ENCODE measurements at regions not wholly inside any gene's neighbourhood (a gene's known extent, or its start where the extent isn't known, plus 50 kb on each side); places are given as distances from the start of the nearest gene placed in this dataset.
"Not testable (repeated sequence)": the region's sequence is repeated elsewhere in the genome, so short reads cannot be mapped to it uniquely, and the experiment has no call there.

DNA sequence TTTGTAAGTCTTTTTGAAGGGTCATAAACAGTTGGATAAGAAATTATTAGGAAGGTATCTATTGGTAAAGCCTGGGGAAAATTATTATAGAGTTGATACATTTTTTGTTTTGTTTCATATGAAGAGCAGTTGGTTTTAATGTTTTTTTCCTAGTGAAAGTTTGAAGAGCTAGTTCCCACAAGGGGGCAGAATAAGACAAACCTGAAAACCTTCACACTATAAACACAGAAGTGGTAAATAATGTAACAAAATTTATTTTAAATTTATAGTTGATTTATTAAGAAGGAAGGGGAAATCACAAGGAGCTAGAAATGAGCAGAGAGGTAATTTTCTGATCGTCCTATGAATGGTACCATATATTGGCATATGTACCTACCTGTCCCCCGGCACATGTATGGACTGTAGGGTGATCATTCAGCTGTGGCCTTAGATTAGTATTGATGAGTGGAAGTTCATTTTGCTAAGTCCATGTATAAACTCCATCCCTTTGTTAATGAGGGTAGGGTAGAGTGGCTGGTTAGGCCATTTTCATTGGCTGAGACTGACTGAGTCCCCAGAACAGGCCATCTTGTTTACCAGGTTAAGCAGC is 116.3 kb downstream of the TANC2 start:
- no peak overlapping the region for H3K4me3 Mint-ChIP-seq
- H3K4me1 ChIP-seq (ENCODE audit: insufficient read depth, low read length), result no peaks in the 10 kb centered on the region
- no peak overlapping the region for H3K27ac Mint-ChIP-seq
- H3K36me3 Mint-ChIP-seq, result peaks cover 0 to 1% (median 0%) of the 10 kb centered on the region in 3 donors
- no peaks in the 10 kb centered on the region for H3K9me3 ChIP-seq (ENCODE audit: low read length)
- POLR2A ChIA-PET, result no interaction called here
- H3K9me3 Mint-ChIP-seq, result no peaks in the 10 kb centered on the region
- no peaks in the 10 kb centered on the region for H3K27me3 Mint-ChIP-seq
- H3K36me3 ChIP-seq (ENCODE audit: insufficient read depth, low read length), result no peaks in the 10 kb centered on the region
- H3K27ac ChIP-seq (ENCODE audit: low read depth, low read length), result no peak overlapping the region
- no peak overlapping the region for H3K4me3 ChIP-seq (ENCODE audit: low read length)
- H3K4me1 Mint-ChIP-seq, result peaks cover 3 to 5% (median 4%) of the 10 kb centered on the region in 3 donors
- no peaks in the 10 kb centered on the region for H3K27me3 ChIP-seq (ENCODE audit: insufficient read depth, low read length, poor library complexity, severe bottlenecking)
- CTCF ChIA-PET, result no interaction called here
- DNase-seq, result no peak

DNA sequence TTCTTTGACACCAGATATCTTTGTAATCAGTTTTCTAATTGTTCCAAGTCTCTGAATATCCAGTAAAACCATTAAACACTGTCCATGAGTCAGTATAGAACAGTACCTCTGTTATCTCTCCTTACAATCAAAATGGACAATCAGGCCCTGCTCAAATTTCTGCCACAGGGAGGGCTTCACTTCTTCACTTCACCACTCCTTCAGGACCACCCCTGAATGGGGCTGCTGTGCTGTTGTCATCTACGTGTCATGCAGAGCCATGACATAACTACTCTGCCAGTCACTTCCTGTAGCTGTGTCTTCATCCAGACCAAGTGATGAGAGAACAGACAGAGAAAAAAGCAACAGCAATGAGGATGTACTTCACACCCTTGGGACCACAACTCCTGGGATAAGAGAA is 116.9 kb downstream of the TANC2 start:
- no peaks in the 10 kb centered on the region for H3K36me3 ChIP-seq (ENCODE audit: insufficient read depth, low read length)
- CTCF ChIA-PET, result no interaction called here
- H3K4me3 ChIP-seq (ENCODE audit: low read length), result no peak overlapping the region
- no peaks in the 10 kb centered on the region for H3K9me3 Mint-ChIP-seq
- H3K36me3 Mint-ChIP-seq, result peaks cover 0 to 1% (median 0%) of the 10 kb centered on the region in 3 donors
- H3K27ac Mint-ChIP-seq, result no peak overlapping the region
- H3K4me3 Mint-ChIP-seq, result no peak overlapping the region
- no peak for DNase-seq
- no peaks in the 10 kb centered on the region for H3K9me3 ChIP-seq (ENCODE audit: low read length)
- H3K4me1 ChIP-seq (ENCODE audit: insufficient read depth, low read length), result no peaks in the 10 kb centered on the region
- POLR2A ChIA-PET, result no interaction called here
- H3K27me3 ChIP-seq (ENCODE audit: insufficient read depth, low read length, poor library complexity, severe bottlenecking), result no peaks in the 10 kb centered on the region
- no peaks in the 10 kb centered on the region for H3K27me3 Mint-ChIP-seq
- H3K4me1 Mint-ChIP-seq, result peaks cover 3 to 5% (median 4%) of the 10 kb centered on the region in 3 donors
- H3K27ac ChIP-seq (ENCODE audit: low read depth, low read length), result no peak overlapping the region

DNA sequence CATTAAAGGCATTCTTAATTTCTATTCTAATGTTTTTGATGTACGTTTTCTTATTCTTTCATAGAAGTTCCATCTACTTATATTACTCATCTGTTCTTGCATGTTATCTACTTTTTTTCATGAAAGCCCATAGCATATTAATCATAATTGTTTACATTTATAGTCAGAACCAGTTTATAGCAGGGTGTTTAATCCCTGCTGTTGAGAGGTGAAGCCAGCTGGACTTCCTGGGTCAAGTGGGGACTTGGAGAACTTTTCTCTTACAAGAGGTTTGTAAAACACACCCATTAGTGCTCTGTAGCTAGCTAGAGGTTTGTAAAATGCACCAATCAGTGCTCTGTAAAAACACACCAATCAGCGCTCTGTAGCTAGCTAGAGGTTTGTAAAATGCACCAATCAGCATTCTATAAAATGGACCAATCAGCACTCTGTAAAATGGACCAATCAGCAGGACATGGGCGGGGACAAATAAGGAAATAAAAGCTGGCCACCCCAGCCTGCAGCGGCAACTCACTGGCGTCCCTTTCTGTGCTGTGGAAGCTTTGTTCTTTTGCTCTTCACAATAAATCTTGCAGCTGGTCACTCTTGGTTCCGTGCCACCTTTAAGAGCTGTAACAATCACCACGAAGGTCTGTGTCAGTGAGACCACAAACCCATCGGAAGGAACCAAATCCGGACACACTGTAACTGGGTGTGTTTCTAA is 120.6 kb downstream of the TANC2 start:
- Histone ChIP-seq H3K36me3 (ENCODE audit: insufficient read depth, low read length) (no peaks in the 10 kb centered on the region), H3K4me3 (ENCODE audit: low read length) (no peak overlapping the region), H3K9me3 (ENCODE audit: low read length) (no peaks in the 10 kb centered on the region), H3K4me1 (ENCODE audit: insufficient read depth, low read length) (no peaks in the 10 kb centered on the region), H3K27ac (ENCODE audit: low read depth, low read length) (no peak overlapping the region), H3K27me3 (ENCODE audit: insufficient read depth, low read length, poor library complexity, severe bottlenecking) (no peaks in the 10 kb centered on the region)
- H3K4me3 Mint-ChIP-seq, result no peak overlapping the region
- H3K9me3 Mint-ChIP-seq, result peaks cover 0 to 6% (median 4%) of the 10 kb centered on the region in 5 donors
- no peak for DNase-seq
- H3K36me3 Mint-ChIP-seq, result peaks cover 0 to 11% (median 1%) of the 10 kb centered on the region in 3 donors
- peak overlapping the region in 1 of 8 donors; percentile 80 for H3K27ac Mint-ChIP-seq
- ChIA-PET POLR2A (no interaction called here), CTCF (no interaction called here)
- H3K27me3 Mint-ChIP-seq, result no peaks in the 10 kb centered on the region
- H3K4me1 Mint-ChIP-seq, result peaks cover 0 to 4% (median 0%) of the 10 kb centered on the region in 3 donors

DNA sequence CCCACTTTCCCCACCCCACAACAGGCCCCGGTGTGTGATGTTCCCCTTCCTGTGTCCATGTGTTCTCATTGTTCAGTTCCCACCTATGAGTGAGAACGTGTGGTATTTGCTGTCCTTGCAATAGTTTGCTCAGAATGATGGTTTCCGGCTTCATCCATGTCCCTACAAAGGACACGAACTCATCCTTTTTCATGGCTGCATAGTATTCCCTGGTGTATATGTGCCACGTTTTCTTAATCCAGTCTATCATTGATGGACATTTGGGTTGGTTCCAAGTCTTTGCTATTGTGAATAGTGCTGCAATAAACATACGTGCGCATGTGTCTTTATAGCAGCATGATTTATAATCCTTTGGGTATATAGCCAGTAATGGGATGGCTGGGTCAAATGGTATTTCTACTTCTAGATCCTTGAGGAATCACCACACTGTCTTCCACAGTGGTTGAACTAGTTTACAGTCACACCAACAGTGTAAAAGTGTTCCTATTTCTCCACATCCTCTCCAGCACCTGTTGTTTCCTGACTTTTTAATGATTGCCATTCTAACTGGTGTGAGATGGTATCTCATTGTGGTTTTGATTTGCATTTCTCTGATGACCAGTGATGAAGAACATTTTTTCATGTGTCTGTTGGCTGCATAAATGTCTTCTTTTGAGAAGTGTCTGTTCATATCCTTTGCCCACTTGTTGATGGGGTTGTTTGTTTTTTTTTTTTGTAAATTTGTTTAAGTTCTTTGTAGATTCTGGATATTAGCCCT is 124.5 kb downstream of the TANC2 start:
- H3K4me1 Mint-ChIP-seq, POLR2A ChIA-PET: not testable (repeated sequence)

DNA sequence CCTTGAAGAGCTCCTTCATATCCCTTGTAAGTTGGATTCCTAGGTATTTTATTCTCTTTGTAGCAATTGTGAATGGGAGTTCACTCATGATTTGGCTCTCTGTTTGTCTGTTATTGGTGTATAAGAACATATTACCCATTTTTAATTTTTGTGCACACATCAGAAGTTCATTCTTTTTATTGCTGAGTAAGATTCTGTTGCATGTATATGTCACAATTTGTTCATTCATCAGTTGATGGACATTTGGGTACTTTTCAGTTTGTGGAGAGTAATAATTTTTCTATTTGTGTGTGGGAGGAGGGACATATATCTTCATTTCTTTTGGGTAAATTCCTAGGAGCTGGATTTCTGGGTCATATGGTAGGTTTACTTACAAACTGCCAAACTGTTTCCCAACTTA is 125.9 kb downstream of the TANC2 start:
- CTCF ChIA-PET; H3K27me3 Mint-ChIP-seq; POLR2A ChIA-PET; H3K4me1 ChIP-seq (ENCODE audit: insufficient read depth, low read length); H3K36me3 ChIP-seq (ENCODE audit: insufficient read depth, low read length); H3K9me3 ChIP-seq (ENCODE audit: low read length); H3K27ac Mint-ChIP-seq; H3K4me1 Mint-ChIP-seq; H3K4me3 ChIP-seq (ENCODE audit: low read length); H3K9me3 Mint-ChIP-seq; H3K27ac ChIP-seq (ENCODE audit: low read depth, low read length); H3K4me3 Mint-ChIP-seq; H3K27me3 ChIP-seq (ENCODE audit: insufficient read depth, low read length, poor library complexity, severe bottlenecking); DNase-seq: not testable (repeated sequence)
- peaks cover 1 to 15% (median 2%) of the 10 kb centered on the region in 3 donors for H3K36me3 Mint-ChIP-seq

More for the DNA sequence above, 124.5 kb downstream of the TANC2 start:
- H3K27ac ChIP-seq (ENCODE audit: low read depth, low read length); H3K27ac Mint-ChIP-seq; CTCF ChIA-PET; DNase-seq; H3K9me3 Mint-ChIP-seq; H3K9me3 ChIP-seq (ENCODE audit: low read length); H3K27me3 ChIP-seq (ENCODE audit: insufficient read depth, low read length, poor library complexity, severe bottlenecking); H3K36me3 ChIP-seq (ENCODE audit: insufficient read depth, low read length); H3K27me3 Mint-ChIP-seq; H3K4me1 ChIP-seq (ENCODE audit: insufficient read depth, low read length); H3K4me3 ChIP-seq (ENCODE audit: low read length); H3K4me3 Mint-ChIP-seq: not testable (repeated sequence)
- H3K36me3 Mint-ChIP-seq, result peaks cover 0 to 15% (median 1%) of the 10 kb centered on the region in 3 donors

DNA sequence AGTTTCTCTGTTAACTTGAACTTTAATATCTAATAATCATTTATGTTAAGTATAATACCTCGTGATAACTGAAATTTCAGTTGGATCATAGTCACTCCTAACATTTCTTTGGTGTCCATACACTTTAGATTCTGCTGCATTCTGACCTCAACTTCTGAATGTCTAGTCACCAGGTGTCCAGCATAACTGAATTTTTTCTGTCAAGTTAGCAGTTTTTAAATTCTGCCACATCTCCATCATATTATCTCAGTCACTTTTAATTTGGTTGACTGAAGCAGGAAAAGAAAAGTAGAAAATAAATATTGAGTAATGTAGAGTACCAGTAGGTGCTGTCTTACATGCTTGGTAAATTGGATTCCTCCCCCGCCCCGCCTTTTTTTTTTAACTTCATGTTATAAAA is 128.6 kb downstream of the TANC2 start:
- Mint-ChIP-seq H3K27ac (no peak overlapping the region), H3K4me3 (no peak overlapping the region), H3K9me3 (peaks cover 0 to 6% (median 4%) of the 10 kb centered on the region in 5 donors), H3K36me3 (peaks cover 2 to 9% (median 6%) of the 10 kb centered on the region in 3 donors), H3K4me1 (peaks cover 0 to 3% (median 3%) of the 10 kb centered on the region in 3 donors), H3K27me3 (no peaks in the 10 kb centered on the region)
- H3K4me3 ChIP-seq (ENCODE audit: low read length), result no peak overlapping the region
- no peaks in the 10 kb centered on the region for H3K27me3 ChIP-seq (ENCODE audit: insufficient read depth, low read length, poor library complexity, severe bottlenecking)
- H3K27ac ChIP-seq (ENCODE audit: low read depth, low read length), result no peak overlapping the region
- H3K9me3 ChIP-seq (ENCODE audit: low read length), result no peaks in the 10 kb centered on the region
- H3K4me1 ChIP-seq (ENCODE audit: insufficient read depth, low read length), result no peaks in the 10 kb centered on the region
- no peaks in the 10 kb centered on the region for H3K36me3 ChIP-seq (ENCODE audit: insufficient read depth, low read length)
- ChIA-PET POLR2A (no interaction called here), CTCF (no interaction called here)
- DNase-seq, result no peak

DNA sequence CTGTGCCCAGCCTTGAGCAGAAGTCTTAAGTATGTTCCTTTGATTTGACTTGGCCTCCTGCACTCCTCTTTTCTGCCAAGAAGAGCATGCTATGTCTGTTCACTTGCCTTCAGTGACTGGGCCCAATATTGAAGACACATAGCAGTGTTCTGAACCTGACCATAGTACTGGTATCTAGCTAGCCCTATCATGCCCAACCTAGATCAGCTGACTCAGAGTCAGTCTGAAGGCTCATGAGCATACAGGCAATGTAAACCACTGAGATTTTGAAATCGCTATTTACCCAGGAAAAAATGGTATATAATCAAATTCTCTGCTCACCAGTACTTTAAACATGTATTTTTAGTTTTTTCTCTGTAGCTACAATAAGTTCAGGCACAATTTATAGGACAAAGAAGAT is 129.4 kb downstream of the TANC2 start:
- DNase-seq, result no peak
- peaks cover 0 to 2% (median under 1%) of the 10 kb centered on the region in 5 donors for H3K9me3 Mint-ChIP-seq
- H3K4me1 Mint-ChIP-seq, result peaks cover 0 to 3% (median 3%) of the 10 kb centered on the region in 3 donors
- H3K27me3 Mint-ChIP-seq, result no peaks in the 10 kb centered on the region
- Histone ChIP-seq H3K27ac (ENCODE audit: low read depth, low read length) (no peak overlapping the region), H3K36me3 (ENCODE audit: insufficient read depth, low read length) (no peaks in the 10 kb centered on the region), H3K4me1 (ENCODE audit: insufficient read depth, low read length) (no peaks in the 10 kb centered on the region), H3K27me3 (ENCODE audit: insufficient read depth, low read length, poor library complexity, severe bottlenecking) (no peaks in the 10 kb centered on the region), H3K4me3 (ENCODE audit: low read length) (no peak overlapping the region), H3K9me3 (ENCODE audit: low read length) (no peaks in the 10 kb centered on the region)
- CTCF ChIA-PET, result no interaction called here
- H3K36me3 Mint-ChIP-seq, result peaks cover 2 to 6% (median 4%) of the 10 kb centered on the region in 3 donors
- no peak overlapping the region for H3K4me3 Mint-ChIP-seq
- peak overlapping the region in 1 of 8 donors; percentile 10 for H3K27ac Mint-ChIP-seq
- POLR2A ChIA-PET, result no interaction called here

DNA sequence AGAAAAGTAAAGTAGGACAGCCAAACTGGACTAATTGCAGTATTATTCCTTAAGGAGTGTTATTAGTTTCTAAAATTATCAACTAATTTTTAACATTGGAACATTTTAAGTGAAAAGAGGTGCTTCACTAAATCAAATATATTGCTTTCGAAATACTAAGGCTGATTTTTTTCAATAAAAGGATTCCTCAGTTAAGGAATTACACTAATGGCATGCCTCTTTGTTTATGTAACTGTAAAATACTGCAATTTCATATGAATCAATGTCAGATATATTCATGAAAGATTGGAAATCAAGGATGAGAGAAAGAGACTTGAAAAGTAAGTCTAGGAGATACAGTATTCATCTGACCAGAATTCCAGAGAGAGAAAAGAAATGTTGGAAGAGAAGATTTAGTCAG is 129.8 kb downstream of the TANC2 start:
- ChIA-PET POLR2A (no interaction called here), CTCF (no interaction called here)
- no peaks in the 10 kb centered on the region for H3K4me1 ChIP-seq (ENCODE audit: insufficient read depth, low read length)
- H3K9me3 Mint-ChIP-seq, result no peaks in the 10 kb centered on the region
- H3K27me3 ChIP-seq (ENCODE audit: insufficient read depth, low read length, poor library complexity, severe bottlenecking), result no peaks in the 10 kb centered on the region
- peaks cover 2 to 6% (median 4%) of the 10 kb centered on the region in 3 donors for H3K36me3 Mint-ChIP-seq
- H3K4me3 Mint-ChIP-seq, result no peak overlapping the region
- H3K9me3 ChIP-seq (ENCODE audit: low read length), result no peaks in the 10 kb centered on the region
- no peak overlapping the region for H3K27ac ChIP-seq (ENCODE audit: low read depth, low read length)
- no peak for DNase-seq
- H3K27ac Mint-ChIP-seq, result no peak overlapping the region
- H3K36me3 ChIP-seq (ENCODE audit: insufficient read depth, low read length), result no peaks in the 10 kb centered on the region
- H3K4me1 Mint-ChIP-seq, result peaks cover 0 to 3% (median 3%) of the 10 kb centered on the region in 3 donors
- H3K4me3 ChIP-seq (ENCODE audit: low read length), result no peak overlapping the region
- H3K27me3 Mint-ChIP-seq, result no peaks in the 10 kb centered on the region

Data from CD8-positive, alpha-beta memory T cell (primary cell).